NCI-H187 (cell line): ENCODE measurements at regions not wholly inside any gene's neighbourhood (a gene's known extent, or its start where the extent isn't known, plus 50 kb on each side); places are given as distances from the start of the nearest gene placed in this dataset.

Experiments used
- DNase-seq, 2 experiments: peaks; one replicate each; lab custom pipeline; 2025; lab: John Stamatoyannopoulos, UW

DNA sequence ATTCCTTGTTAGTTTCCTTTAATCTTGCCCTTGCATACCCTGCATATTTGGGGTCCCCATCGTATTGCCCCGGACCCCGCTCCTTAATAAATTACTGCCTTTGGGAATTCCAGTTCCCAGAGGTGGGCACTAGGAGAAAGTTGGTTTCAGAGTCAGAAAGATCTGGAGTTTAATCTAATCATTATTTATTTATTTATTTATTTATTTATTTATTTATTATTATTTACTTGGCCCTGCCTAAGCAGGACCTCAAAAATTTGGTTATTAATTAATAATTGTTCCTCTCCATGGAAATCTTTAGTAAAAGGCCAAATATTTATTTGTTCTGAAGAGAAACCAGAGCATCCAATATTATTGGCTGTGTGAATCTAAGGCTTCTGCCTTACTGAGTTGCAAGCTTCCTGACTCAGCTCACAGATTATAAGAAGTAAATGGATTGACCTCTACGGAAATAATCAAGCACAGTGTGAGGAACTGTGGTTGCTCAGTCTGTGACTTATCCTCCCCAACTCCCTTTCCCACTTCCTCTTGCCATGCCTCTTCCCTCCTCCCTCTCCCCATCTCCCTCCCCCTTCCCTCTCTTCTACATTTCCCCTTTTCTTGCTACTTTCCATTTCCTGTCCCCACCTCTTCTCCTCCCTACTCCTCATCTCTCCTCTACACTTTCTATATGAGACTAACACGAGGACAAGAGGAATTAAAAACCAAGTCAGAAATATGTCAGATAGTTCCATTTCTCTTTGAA lies 61.5 kb upstream of the AP1S2 start:
- no peak for DNase-seq

- no peak for DNase-seq
These were observed 59.9 kb upstream of the AP1S2 start for GRCh38 chrX:15914486-15914885.

DNA sequence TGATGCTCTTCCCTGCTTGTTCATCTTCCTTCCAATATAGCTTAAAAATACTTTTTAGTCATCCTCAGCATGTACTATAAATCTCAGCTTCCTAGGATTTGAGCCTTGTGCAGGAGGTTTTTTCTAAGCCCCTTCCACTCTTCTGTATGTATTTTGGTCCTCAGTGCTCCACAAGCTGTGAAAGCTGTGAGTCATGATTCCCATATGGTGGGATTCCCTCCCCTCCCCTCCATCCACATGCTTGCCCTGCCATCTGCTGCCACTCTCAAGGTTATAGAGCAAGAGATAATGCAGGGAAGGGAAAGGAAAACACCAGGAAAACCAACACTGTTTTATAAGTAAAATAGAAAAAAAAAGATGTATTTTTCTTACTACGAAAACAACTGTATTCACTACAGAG lies 58.5 kb upstream of the AP1S2 start:
- DNase-seq, result no peak

DNA sequence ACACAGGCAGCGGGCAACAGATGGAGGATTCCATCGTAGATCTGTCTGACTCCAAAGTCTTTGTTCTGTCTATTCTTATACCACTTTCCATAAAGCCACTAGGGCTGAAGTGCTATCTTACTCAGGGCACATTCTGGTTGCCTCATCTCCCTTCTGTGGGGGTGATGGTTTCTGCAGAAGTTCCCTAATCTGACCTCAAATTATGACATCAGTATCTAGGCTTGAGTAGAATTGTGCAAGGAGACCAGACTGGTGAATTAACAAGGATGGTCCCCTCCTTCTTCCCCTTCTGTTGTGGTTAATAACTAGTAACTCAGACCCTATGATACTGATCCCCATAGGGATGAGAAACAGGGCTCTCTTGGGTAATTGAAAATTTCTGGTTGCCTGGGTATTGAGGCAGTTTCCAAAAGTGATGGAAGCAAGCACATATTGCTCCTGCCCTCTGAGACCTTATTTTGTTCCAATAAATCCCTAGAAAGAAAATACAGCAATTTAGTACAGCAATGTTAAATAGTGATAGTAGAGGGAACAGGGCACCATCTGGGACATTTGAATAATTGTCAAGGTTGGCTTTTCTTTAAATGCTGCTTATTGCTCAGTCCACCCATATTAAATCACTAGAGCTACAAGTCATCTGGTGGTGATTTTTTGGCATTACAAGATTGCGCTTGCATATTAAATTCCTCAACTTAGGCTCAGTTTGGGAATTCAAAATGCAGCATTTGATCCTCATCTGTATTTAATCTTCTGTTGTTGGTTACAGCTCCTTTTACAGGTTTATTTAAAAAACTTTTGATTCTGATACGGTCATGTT lies 57.3 kb upstream of the AP1S2 start:
- DNase-seq, result no peak

DNA sequence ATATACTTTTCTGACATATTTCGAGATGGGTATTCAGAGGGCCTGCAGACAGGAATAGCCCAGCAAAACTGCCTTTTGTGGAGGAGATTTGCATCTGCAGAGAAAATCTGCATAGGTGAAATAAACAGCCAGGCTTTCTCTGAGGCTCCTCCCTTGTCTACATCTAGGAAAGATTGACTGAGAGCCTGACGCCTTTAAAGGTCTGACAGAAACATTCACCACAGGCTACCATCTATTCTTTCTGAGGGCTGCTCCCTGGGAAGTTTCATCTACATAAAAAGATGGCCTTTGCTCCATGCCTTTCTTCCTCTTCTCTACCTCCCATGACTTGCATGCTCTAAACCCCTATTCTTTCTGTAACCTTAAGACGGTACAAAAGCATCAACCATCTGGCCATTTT lies 55.0 kb upstream of the AP1S2 start:
- no peak for DNase-seq

GRCh38 chrX:15908603-15909290 lies 54.1 kb upstream of the AP1S2 start:
- no peak for DNase-seq

GRCh38 chrX:15906041-15906943 lies 51.7 kb upstream of the AP1S2 start:
- no peak for DNase-seq
